ENCODE measurements at regions not wholly inside any gene's neighbourhood (a gene's known extent, or its start where the extent isn't known, plus 50 kb on each side); places are given as distances from the start of the nearest gene placed in this dataset.

GRCh38 chr15:97684249-97684648, 276.3 kb upstream of the ARRDC4 start:
- FAIRE-seq (no peak), DNase-seq (ENCODE audit: extremely low spot score, insufficient read length, low read depth) (no peak)

- no peak for FAIRE-seq
- DNase-seq (ENCODE audit: extremely low spot score, insufficient read length, low read depth) = no peak
Measured at GRCh38 chr15:97686324-97686723, 274.2 kb upstream of the ARRDC4 start.

GRCh38 chr15:97687654-97688053, 272.8 kb upstream of the ARRDC4 start:
- no peak for DNase-seq (ENCODE audit: extremely low spot score, insufficient read length, low read depth)
- FAIRE-seq = no peak

- no peak for DNase-seq (ENCODE audit: extremely low spot score, insufficient read length, low read depth)
- FAIRE-seq = no peak
Measured at GRCh38 chr15:97688177-97688576, 272.3 kb upstream of the ARRDC4 start.

GRCh38 chr15:97688886-97689285, 271.6 kb upstream of the ARRDC4 start:
- DNase-seq (ENCODE audit: extremely low spot score, insufficient read length, low read depth) = no peak
- FAIRE-seq = no peak

GRCh38 chr15:97691078-97691477, 269.4 kb upstream of the ARRDC4 start:
- DNase-seq (ENCODE audit: extremely low spot score, insufficient read length, low read depth) (no peak), FAIRE-seq (no peak)

GRCh38 chr15:97691799-97692198, 268.7 kb upstream of the ARRDC4 start:
- DNase-seq (ENCODE audit: extremely low spot score, insufficient read length, low read depth) (no peak), FAIRE-seq (no peak)

GRCh38 chr15:97692301-97693015, 268.0 kb upstream of the ARRDC4 start:
- FAIRE-seq = no peak

GRCh38 chr15:97694456-97694855, 266.0 kb upstream of the ARRDC4 start:
- FAIRE-seq (no peak), DNase-seq (ENCODE audit: extremely low spot score, insufficient read length, low read depth) (no peak)

More at GRCh38 chr15:97692301-97693015, 268.0 kb upstream of the ARRDC4 start:
- DNase-seq (ENCODE audit: extremely low spot score, insufficient read length, low read depth) = no peak

GRCh38 chr15:97703400-97703799, 257.1 kb upstream of the ARRDC4 start:
- FAIRE-seq (no peak), DNase-seq (ENCODE audit: extremely low spot score, insufficient read length, low read depth) (no peak)

- DNase-seq (ENCODE audit: extremely low spot score, insufficient read length, low read depth) (no peak), FAIRE-seq (no peak)
Measured at GRCh38 chr15:97706059-97706458, 254.4 kb upstream of the ARRDC4 start.

- no peak for FAIRE-seq
Measured at GRCh38 chr15:97708252-97708651, 252.3 kb upstream of the ARRDC4 start.

GRCh38 chr15:97712530-97712929, 248.0 kb upstream of the ARRDC4 start:
- DNase-seq (ENCODE audit: extremely low spot score, insufficient read length, low read depth) (no peak), FAIRE-seq (no peak)

More at GRCh38 chr15:97708252-97708651, 252.3 kb upstream of the ARRDC4 start:
- DNase-seq (ENCODE audit: extremely low spot score, insufficient read length, low read depth) = no peak

GRCh38 chr15:97717806-97718205, 242.7 kb upstream of the ARRDC4 start:
- DNase-seq (ENCODE audit: extremely low spot score, insufficient read length, low read depth) (no peak), FAIRE-seq (no peak)

GRCh38 chr15:97718509-97718908, 242.0 kb upstream of the ARRDC4 start:
- DNase-seq (ENCODE audit: extremely low spot score, insufficient read length, low read depth) = no peak
- no peak for FAIRE-seq

- DNase-seq (ENCODE audit: extremely low spot score, insufficient read length, low read depth) (no peak), FAIRE-seq (no peak)
Measured at GRCh38 chr15:97728791-97729190, 231.7 kb upstream of the ARRDC4 start.

- no peak for FAIRE-seq
Measured at GRCh38 chr15:97729270-97729669, 231.2 kb upstream of the ARRDC4 start.

GRCh38 chr15:97730315-97730714, 230.2 kb upstream of the ARRDC4 start:
- DNase-seq (ENCODE audit: extremely low spot score, insufficient read length, low read depth) = no peak
- no peak for FAIRE-seq

More at GRCh38 chr15:97729270-97729669, 231.2 kb upstream of the ARRDC4 start:
- DNase-seq (ENCODE audit: extremely low spot score, insufficient read length, low read depth) = no peak

- FAIRE-seq = no peak
Measured at GRCh38 chr15:97731859-97732258, 228.6 kb upstream of the ARRDC4 start.

GRCh38 chr15:97733373-97733772, 227.1 kb upstream of the ARRDC4 start:
- no peak for DNase-seq (ENCODE audit: extremely low spot score, insufficient read length, low read depth)
- FAIRE-seq = no peak

More at GRCh38 chr15:97731859-97732258, 228.6 kb upstream of the ARRDC4 start:
- DNase-seq (ENCODE audit: extremely low spot score, insufficient read length, low read depth) = no peak

GRCh38 chr15:97736748-97737147, 223.8 kb upstream of the ARRDC4 start:
- FAIRE-seq = no peak
- DNase-seq (ENCODE audit: extremely low spot score, insufficient read length, low read depth) = no peak

- FAIRE-seq (no peak), DNase-seq (ENCODE audit: extremely low spot score, insufficient read length, low read depth) (peak; percentile 2)
Measured at GRCh38 chr15:97745481-97746071, 214.9 kb upstream of the ARRDC4 start.
